ENCODE measurements at regions not wholly inside any gene's neighbourhood (a gene's known extent, or its start where the extent isn't known, plus 50 kb on each side); places are given as distances from the start of the nearest gene placed in this dataset.

- ATAC-seq (no peak), DNase-seq (no peak)
- Mint-ChIP-seq H3K27me3 (no peaks in the 10 kb centered on the region), H3K4me1 (no peaks in the 10 kb centered on the region), H3K27ac (no peak overlapping the region), H3K36me3 (ENCODE audit: low read depth) (no peaks in the 10 kb centered on the region), H3K4me3 (no peak overlapping the region), H3K9me3 (peaks cover 17% of the 10 kb centered on the region)
Observed at GRCh38 chr11:37632748-37633147, 1034.7 kb upstream of the RAG2 start.

GRCh38 chr11:37630866-37631265 is 1032.8 kb upstream of the RAG2 start:
- Mint-ChIP-seq H3K4me3 (no peak overlapping the region), H3K27me3 (no peaks in the 10 kb centered on the region), H3K36me3 (ENCODE audit: low read depth) (no peaks in the 10 kb centered on the region), H3K4me1 (no peaks in the 10 kb centered on the region), H3K27ac (no peak overlapping the region), H3K9me3 (peaks cover 18% of the 10 kb centered on the region)
- DNase-seq: no peak
- ATAC-seq: no peak

- Mint-ChIP-seq H3K4me1 (no peaks in the 10 kb centered on the region), H3K9me3 (peaks cover 13% of the 10 kb centered on the region), H3K27ac (no peak overlapping the region), H3K36me3 (ENCODE audit: low read depth) (no peaks in the 10 kb centered on the region), H3K27me3 (no peaks in the 10 kb centered on the region), H3K4me3 (no peak overlapping the region)
- ATAC-seq (no peak), DNase-seq (no peak)
Observed at GRCh38 chr11:37623778-37624177, 1025.7 kb upstream of the RAG2 start.

GRCh38 chr11:37621662-37622061 is 1023.6 kb upstream of the RAG2 start:
- no peak overlapping the region for H3K4me3 Mint-ChIP-seq
- H3K4me1 Mint-ChIP-seq: no peaks in the 10 kb centered on the region
- H3K9me3 Mint-ChIP-seq: peaks cover 8% of the 10 kb centered on the region
- H3K27me3 Mint-ChIP-seq: no peaks in the 10 kb centered on the region
- H3K36me3 Mint-ChIP-seq (ENCODE audit: low read depth): no peaks in the 10 kb centered on the region
- no peak overlapping the region for H3K27ac Mint-ChIP-seq
- no peak for ATAC-seq
- DNase-seq: no peak

DNA sequence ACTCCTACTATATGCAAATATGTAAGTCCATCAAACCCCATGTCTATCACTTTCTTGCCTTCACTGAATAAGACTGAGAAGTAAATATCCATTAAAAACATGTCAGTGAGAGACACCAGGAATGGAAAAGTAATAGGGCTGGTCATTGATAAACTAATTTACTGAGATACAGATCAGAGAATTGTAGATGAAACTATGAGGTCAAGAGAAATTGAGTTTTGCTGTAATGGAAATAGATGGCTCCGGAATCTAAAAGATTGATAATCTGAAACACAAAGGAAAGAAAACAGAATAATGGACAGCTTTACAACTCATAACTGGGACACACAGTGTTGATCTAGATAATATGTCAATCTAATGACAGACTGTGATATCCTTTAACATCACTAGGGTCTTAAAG is 1018.3 kb upstream of the RAG2 start:
- H3K27me3 Mint-ChIP-seq: no peaks in the 10 kb centered on the region
- no peaks in the 10 kb centered on the region for H3K36me3 Mint-ChIP-seq (ENCODE audit: low read depth)
- peaks cover 4% of the 10 kb centered on the region for H3K9me3 Mint-ChIP-seq
- H3K4me3 Mint-ChIP-seq: no peak overlapping the region
- no peak overlapping the region for H3K27ac Mint-ChIP-seq
- DNase-seq (no peak), ATAC-seq (no peak)
- no peaks in the 10 kb centered on the region for H3K4me1 Mint-ChIP-seq

DNA sequence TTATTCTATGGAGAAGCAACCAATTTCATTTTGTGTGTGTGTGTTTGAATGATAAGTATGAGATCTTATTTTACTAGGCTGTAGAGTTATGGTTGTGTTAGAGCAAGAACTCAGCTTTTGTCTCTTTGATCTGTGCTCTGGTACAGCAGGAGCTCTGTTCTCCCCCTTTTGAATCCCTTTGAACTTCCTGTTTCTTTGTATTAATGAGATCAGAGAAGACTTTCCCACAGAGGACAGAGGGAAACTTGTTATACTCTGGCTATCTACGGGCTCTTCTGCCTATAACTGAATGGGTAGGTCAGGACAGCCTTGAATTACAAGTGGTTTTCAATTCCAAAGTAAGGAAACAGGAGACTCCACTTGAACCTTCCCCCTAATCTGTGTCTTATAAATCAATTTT is 1015.0 kb upstream of the RAG2 start:
- H3K4me3 Mint-ChIP-seq: no peak overlapping the region
- H3K27me3 Mint-ChIP-seq: no peaks in the 10 kb centered on the region
- H3K4me1 Mint-ChIP-seq: no peaks in the 10 kb centered on the region
- no peaks in the 10 kb centered on the region for H3K36me3 Mint-ChIP-seq (ENCODE audit: low read depth)
- no peak overlapping the region for H3K27ac Mint-ChIP-seq
- no peak for ATAC-seq
- DNase-seq: no peak
- peaks cover 4% of the 10 kb centered on the region for H3K9me3 Mint-ChIP-seq

DNA sequence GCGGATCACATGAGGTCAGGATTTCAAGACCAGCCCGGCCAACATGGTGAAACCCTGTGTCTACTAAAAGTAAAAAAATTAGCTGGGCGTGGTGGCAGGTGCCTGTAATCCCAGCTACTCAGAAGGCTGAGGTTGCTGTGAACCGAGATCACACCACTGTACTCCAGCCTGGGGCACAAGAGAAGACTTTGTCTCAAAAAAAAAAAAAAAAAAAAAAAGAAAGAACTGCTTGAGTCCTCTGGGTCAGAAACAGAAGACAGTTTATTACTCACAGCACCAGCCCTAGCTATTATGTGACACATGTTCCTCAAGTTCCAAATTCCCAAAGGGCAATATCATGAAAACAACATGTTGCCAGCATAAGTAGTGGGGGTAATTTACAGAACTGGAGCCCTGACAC is 1014.1 kb upstream of the RAG2 start:
- Mint-ChIP-seq H3K4me1 (no peaks in the 10 kb centered on the region), H3K27ac (no peak overlapping the region), H3K9me3 (peaks cover 7% of the 10 kb centered on the region), H3K4me3 (no peak overlapping the region), H3K27me3 (no peaks in the 10 kb centered on the region), H3K36me3 (ENCODE audit: low read depth) (no peaks in the 10 kb centered on the region)
- ATAC-seq: no peak
- no peak for DNase-seq

DNA sequence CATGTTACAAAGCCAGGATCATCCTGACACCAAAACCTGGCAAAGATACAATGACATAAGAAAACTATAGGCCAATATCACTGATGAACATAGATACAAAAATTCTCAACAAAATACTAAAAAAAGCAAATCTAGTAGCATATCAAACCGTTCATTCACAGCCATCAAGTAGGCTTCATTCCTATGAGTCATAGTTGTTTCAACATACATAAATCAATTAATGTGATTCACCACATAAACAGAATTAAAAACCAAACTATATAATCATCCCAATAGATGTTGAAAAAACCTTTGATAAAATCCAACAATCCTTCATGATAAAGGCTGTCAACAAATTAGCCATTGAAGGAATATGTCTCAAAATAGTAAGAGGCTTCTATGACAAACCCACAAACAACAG is 1007.2 kb upstream of the RAG2 start:
- ATAC-seq (no peak), DNase-seq (no peak)
- Mint-ChIP-seq H3K9me3 (peaks cover 35% of the 10 kb centered on the region), H3K4me3 (no peak overlapping the region), H3K27me3 (no peaks in the 10 kb centered on the region), H3K36me3 (ENCODE audit: low read depth) (no peaks in the 10 kb centered on the region), H3K4me1 (no peaks in the 10 kb centered on the region), H3K27ac (no peak overlapping the region)

DNA sequence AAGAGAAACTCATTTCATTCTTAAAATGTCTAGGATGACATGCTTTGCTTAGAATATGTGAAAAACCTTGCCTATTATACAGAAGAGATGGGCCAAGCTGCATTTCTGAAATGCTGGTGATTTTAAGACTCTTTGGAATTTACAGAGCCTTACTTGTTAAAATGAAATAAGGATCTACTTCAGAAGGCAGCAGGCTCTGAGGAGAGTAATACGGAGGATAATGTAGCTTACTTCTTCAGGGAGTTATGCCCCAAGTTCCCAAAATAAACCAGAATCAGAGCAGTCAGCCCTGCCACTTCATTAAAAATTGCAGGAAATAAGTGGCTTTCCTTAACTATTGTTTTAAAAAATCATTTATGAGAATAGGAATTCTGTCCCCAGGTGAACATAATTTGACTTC is 1000.3 kb upstream of the RAG2 start:
- H3K36me3 Mint-ChIP-seq (ENCODE audit: low read depth): no peaks in the 10 kb centered on the region
- no peaks in the 10 kb centered on the region for H3K4me1 Mint-ChIP-seq
- H3K4me3 Mint-ChIP-seq: no peak overlapping the region
- no peaks in the 10 kb centered on the region for H3K27me3 Mint-ChIP-seq
- ATAC-seq (no peak), DNase-seq (no peak)
- peaks cover 26% of the 10 kb centered on the region for H3K9me3 Mint-ChIP-seq
- H3K27ac Mint-ChIP-seq: no peak overlapping the region

DNA sequence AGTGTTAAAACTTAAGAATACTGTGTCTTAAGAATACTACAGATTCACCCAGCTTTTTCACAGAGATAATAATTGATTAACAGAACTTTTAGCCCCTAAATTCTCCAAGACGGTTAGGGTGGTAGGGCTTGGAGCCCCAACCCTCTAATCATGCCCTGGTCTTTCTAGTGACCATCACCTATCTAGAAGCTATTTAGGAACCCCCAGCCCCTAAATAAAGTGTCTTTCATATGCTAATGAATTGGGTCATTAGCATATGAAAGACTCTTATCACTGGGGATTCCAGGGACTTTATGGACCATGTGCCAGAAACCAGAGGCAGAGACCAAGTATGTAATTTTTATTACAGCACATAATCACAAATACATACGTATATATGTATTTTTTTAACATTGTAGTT is 999.7 kb upstream of the RAG2 start:
- no peak for DNase-seq
- H3K27ac Mint-ChIP-seq: no peak overlapping the region
- no peak overlapping the region for H3K4me3 Mint-ChIP-seq
- H3K27me3 Mint-ChIP-seq: no peaks in the 10 kb centered on the region
- peaks cover 21% of the 10 kb centered on the region for H3K9me3 Mint-ChIP-seq
- H3K36me3 Mint-ChIP-seq (ENCODE audit: low read depth): no peaks in the 10 kb centered on the region
- ATAC-seq: no peak
- no peaks in the 10 kb centered on the region for H3K4me1 Mint-ChIP-seq

DNA sequence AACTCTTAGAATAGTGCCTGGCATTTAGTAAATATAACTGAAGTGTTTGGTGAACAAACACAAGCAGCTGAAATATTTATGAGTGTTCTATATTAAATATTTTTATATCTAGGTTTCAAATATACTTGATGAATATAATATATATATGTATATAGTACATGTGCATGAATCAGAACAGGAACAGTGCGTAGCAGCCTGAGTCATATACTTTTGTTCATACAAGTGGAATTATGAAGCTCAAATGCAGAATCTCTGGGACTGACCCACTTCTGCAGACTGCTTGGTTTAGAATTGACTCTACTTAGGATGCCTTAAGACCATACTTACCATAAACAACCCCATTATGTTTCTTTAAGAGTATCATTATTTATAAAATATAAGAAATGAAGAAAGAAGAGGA is 997.8 kb upstream of the RAG2 start:
- no peak overlapping the region for H3K27ac Mint-ChIP-seq
- no peak overlapping the region for H3K4me3 Mint-ChIP-seq
- H3K4me1 Mint-ChIP-seq: no peaks in the 10 kb centered on the region
- no peak for ATAC-seq
- DNase-seq: no peak
- H3K36me3 Mint-ChIP-seq (ENCODE audit: low read depth): no peaks in the 10 kb centered on the region
- peaks cover 5% of the 10 kb centered on the region for H3K9me3 Mint-ChIP-seq
- no peaks in the 10 kb centered on the region for H3K27me3 Mint-ChIP-seq

DNA sequence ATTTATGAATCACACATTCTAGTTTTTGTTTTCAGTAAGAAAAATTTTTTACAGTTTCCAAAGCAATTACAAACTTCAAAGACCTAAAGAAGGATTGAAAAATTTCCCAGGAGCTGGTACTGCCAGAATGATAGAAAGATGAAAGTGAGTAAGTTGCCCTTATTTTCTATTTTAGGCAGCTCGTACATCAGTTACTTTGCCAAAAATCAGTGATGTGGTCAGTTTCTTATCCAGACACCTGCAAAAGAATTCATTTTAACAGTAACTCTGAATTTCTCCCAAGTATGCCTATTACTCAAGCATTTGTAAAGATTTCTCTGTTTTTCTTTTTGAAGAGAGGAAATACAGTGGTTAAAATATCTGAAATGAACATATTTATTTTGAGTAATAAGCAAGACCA is 976.3 kb upstream of the RAG2 start:
- Mint-ChIP-seq H3K27me3 (no peaks in the 10 kb centered on the region), H3K36me3 (ENCODE audit: low read depth) (no peaks in the 10 kb centered on the region), H3K27ac (no peak overlapping the region), H3K4me1 (peaks cover 2% of the 10 kb centered on the region), H3K4me3 (no peak overlapping the region), H3K9me3 (peaks cover 26% of the 10 kb centered on the region)
- no peak for DNase-seq
- no peak for ATAC-seq

DNA sequence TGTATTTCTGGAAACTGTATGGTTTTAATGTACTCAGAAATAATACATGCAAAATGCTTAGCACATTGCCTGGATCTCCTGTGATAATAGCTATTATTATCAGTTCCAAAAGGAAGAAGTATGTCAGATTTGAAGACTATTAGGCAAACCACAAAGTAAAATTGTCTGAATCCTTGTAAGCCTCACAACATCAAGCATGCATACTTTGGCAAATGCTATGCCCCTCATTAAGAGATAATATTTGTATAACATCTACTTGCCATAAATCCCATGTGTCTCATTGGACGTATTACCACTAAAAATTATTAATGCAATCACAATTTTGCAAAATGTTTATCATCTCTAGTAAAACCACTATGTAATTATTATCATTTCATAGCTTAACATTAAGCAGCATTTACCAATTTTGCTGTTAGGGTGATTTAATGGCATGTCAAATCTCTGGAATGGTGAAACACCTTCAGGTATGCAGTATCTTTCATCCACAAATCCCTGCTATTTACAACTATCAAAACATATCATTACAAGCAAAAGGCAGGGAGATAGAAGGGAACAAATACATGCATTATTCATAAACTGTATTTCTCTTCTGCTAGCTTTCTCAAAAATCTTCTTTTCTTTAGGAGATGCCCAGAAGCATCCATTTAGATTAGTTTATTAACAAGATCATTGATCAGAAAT is 974.6 kb upstream of the RAG2 start:
- ATAC-seq: no peak
- Mint-ChIP-seq H3K36me3 (ENCODE audit: low read depth) (no peaks in the 10 kb centered on the region), H3K27me3 (no peaks in the 10 kb centered on the region), H3K27ac (no peak overlapping the region), H3K4me3 (no peak overlapping the region), H3K4me1 (peaks cover 2% of the 10 kb centered on the region), H3K9me3 (peaks cover 18% of the 10 kb centered on the region)
- DNase-seq: no peak

- Mint-ChIP-seq H3K27me3 (no peaks in the 10 kb centered on the region), H3K27ac (no peak overlapping the region), H3K4me1 (peaks cover 2% of the 10 kb centered on the region), H3K9me3 (peaks cover 18% of the 10 kb centered on the region), H3K36me3 (ENCODE audit: low read depth) (no peaks in the 10 kb centered on the region), H3K4me3 (no peak overlapping the region)
- DNase-seq (no peak), ATAC-seq (no peak)
Observed at GRCh38 chr11:37571246-37571645, 973.2 kb upstream of the RAG2 start.

DNA sequence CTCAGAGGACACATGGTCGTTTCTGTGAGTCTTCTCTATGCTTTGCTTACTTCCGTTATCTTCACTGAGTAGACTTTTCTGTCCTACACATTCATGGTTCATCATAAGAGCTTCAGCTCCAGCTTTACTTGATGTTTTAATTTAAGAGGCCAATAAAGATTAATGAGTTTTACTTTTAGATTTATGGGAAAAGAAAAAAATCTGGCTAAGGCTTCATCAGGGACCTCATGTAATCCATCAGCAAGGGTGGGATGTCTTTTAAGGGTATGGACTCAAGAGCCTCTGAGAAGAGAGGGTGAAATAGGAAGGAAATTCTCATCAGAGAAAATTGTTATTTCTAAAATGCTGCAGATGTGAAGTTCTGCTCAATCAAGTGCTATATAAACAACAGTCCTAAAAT is 963.0 kb upstream of the RAG2 start:
- H3K4me1 Mint-ChIP-seq: no peaks in the 10 kb centered on the region
- H3K4me3 Mint-ChIP-seq: no peak overlapping the region
- no peaks in the 10 kb centered on the region for H3K9me3 Mint-ChIP-seq
- no peaks in the 10 kb centered on the region for H3K36me3 Mint-ChIP-seq (ENCODE audit: low read depth)
- ATAC-seq (no peak), DNase-seq (no peak)
- H3K27me3 Mint-ChIP-seq: no peaks in the 10 kb centered on the region
- H3K27ac Mint-ChIP-seq: no peak overlapping the region

GRCh38 chr11:37560346-37560745 is 962.3 kb upstream of the RAG2 start:
- DNase-seq: no peak
- Mint-ChIP-seq H3K9me3 (no peaks in the 10 kb centered on the region), H3K27ac (no peak overlapping the region), H3K27me3 (no peaks in the 10 kb centered on the region), H3K4me1 (no peaks in the 10 kb centered on the region), H3K4me3 (no peak overlapping the region), H3K36me3 (ENCODE audit: low read depth) (no peaks in the 10 kb centered on the region)
- no peak for ATAC-seq
